WERI-Rb-1 (cell line): ENCODE measurements at regions not wholly inside any gene's neighbourhood (a gene's known extent, or its start where the extent isn't known, plus 50 kb on each side); places are given as distances from the start of the nearest gene placed in this dataset.

Source experiments
- DNase-seq: peaks from one replicate; pipeline ENCODE4 v3.0.0-alpha.2; 2020
- H3K27ac ChIP-seq: fragments of 250-450 bp; sonication (Bioruptor Pico); 2 replicates; pipeline ENCODE4 v1.5.1; 2020; ENCODE audit warnings: mild to moderate bottlenecking, moderate library complexity
- H3K27me3 ChIP-seq: fragments of 250-450 bp; sonication (Bioruptor Pico); 2 replicates; pipeline ENCODE4 v1.5.1; 2021; ENCODE audit warnings: mild to moderate bottlenecking, low read depth, moderate library complexity; ENCODE audit not compliant: insufficient read depth, severe bottlenecking
- H3K36me3 ChIP-seq: fragments of 250-450 bp; sonication (Bioruptor Pico); 2 replicates; pipeline ENCODE4 v1.5.1; 2020; ENCODE audit warnings: mild to moderate bottlenecking, moderate library complexity
- H3K4me3 ChIP-seq: 2 replicates; pipeline ENCODE4 v1.5.1; 2011; ENCODE audit warnings: low read depth, mild to moderate bottlenecking, control low read depth, low read length
- H3K9me3 ChIP-seq: fragments of 250-450 bp; sonication (Bioruptor Pico); 2 replicates; pipeline ENCODE4 v1.5.1; 2021; ENCODE audit warnings: mild to moderate bottlenecking, moderate library complexity; ENCODE audit not compliant: severe bottlenecking
- TF ChIP-seq, protein P1 (sequence below): IDR thresholded peaks from 2 replicates; pipeline ENCODE4 v1.5.1; 2011; ENCODE audit warnings: low read depth, mild to moderate bottlenecking, control low read depth, inconsistent platforms, low read length

DNA sequence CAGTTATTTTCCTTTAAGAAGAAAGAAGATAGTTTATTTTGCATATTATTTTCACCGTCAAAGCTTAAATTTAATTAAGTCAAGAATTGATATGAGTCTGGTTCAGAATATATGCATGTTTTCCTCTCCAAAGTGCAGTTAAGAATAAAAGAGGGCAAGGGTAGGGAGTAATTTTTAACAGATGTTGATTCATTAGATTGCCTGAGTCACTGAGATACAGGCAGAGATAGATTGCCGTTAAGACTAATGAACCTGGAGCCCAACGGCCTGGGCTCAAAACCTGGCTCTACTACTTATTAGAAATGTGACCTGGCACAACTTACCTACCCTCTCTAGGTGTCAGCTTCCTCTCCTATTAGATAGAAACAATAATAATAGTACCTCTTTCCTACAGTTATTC, 1037.4 kb upstream of the PABPC4L start:
- no peak for DNase-seq
- no peaks in the 10 kb centered on the region for H3K9me3 ChIP-seq
- no peak overlapping the region for H3K27ac ChIP-seq
- H3K36me3 ChIP-seq, result no peaks in the 10 kb centered on the region
- TF ChIP-seq, protein P1, sequence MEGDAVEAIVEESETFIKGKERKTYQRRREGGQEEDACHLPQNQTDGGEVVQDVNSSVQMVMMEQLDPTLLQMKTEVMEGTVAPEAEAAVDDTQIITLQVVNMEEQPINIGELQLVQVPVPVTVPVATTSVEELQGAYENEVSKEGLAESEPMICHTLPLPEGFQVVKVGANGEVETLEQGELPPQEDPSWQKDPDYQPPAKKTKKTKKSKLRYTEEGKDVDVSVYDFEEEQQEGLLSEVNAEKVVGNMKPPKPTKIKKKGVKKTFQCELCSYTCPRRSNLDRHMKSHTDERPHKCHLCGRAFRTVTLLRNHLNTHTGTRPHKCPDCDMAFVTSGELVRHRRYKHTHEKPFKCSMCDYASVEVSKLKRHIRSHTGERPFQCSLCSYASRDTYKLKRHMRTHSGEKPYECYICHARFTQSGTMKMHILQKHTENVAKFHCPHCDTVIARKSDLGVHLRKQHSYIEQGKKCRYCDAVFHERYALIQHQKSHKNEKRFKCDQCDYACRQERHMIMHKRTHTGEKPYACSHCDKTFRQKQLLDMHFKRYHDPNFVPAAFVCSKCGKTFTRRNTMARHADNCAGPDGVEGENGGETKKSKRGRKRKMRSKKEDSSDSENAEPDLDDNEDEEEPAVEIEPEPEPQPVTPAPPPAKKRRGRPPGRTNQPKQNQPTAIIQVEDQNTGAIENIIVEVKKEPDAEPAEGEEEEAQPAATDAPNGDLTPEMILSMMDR, result no peak
- H3K27me3 ChIP-seq, result no peaks in the 10 kb centered on the region
- H3K4me3 ChIP-seq, result no peak overlapping the region

DNA sequence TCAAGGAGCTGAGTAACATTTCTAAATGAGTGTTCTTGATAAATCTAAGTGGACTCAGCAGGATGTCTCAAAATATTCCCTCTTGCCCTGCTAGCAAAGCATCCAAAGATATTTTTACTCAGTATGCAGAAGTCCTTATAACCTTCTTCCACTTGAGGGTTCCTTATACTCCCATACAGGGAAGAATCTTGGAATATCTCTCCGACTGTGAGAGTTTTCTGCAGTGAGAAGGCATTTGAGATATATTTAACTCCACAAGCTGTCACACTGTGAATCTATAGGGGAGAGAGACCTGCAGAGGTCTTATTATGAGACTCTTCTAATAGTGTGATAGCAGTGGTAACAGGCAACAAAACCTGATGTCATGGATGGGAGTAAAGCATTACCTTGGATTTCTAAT, 1034.5 kb upstream of the PABPC4L start:
- no peak overlapping the region for H3K27ac ChIP-seq
- TF ChIP-seq, protein P1, result no peak
- no peaks in the 10 kb centered on the region for H3K36me3 ChIP-seq
- H3K9me3 ChIP-seq, result no peaks in the 10 kb centered on the region
- no peak for DNase-seq
- H3K27me3 ChIP-seq, result no peaks in the 10 kb centered on the region
- H3K4me3 ChIP-seq, result no peak overlapping the region

DNA sequence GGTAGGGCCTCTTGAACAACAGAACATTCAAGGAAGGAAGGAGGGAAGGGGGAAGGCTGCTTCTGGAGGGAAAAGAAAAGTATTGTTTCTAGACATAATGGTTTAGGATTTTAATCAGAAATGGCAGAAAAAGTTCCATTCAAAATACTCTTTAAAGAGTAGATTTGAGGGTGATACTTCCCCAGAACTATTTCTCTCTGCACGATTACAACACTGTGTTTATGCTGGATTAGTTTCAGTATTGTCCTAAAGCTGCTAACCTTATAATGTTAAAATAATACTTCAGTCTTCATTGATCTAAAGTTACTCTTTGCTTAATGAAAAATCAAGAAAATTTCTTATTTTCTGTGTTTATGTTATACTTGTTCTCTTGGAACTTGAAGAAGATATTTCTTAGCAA, 1026.3 kb upstream of the PABPC4L start:
- DNase-seq, result no peak
- no peaks in the 10 kb centered on the region for H3K27me3 ChIP-seq
- TF ChIP-seq, protein P1, result no peak
- H3K27ac ChIP-seq, result no peak overlapping the region
- H3K36me3 ChIP-seq, result no peaks in the 10 kb centered on the region
- no peak overlapping the region for H3K4me3 ChIP-seq
- no peaks in the 10 kb centered on the region for H3K9me3 ChIP-seq

GRCh38 chr4:135225551-135225950, 1024.0 kb upstream of the PABPC4L start:
- no peak for DNase-seq
- Histone ChIP-seq H3K27ac (no peak overlapping the region), H3K9me3 (no peaks in the 10 kb centered on the region), H3K27me3 (no peaks in the 10 kb centered on the region), H3K4me3 (no peak overlapping the region), H3K36me3 (no peaks in the 10 kb centered on the region)
- TF ChIP-seq, protein P1, result no peak

DNA sequence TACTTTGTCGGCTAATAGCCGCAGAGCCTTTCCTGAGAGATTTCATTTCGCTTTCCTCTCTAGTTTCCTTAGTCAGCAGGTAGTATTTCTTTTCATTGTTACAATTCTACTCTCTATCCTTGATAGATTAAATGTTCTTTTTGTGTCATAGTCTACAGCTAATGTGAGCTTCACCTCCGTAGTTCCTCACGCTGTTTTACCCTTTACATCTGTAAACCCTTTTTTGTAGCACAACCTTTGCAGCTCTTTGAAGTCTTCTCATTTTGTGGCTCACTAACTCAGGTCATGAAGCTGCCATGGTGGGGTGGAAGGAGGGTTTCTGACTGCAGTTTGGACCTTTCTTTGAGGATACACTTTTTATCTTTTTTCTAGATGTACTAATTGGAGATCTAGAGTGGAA, 1008.8 kb upstream of the PABPC4L start:
- TF ChIP-seq, protein P1, result no peak
- Histone ChIP-seq H3K4me3 (no peak overlapping the region), H3K27ac (no peak overlapping the region), H3K27me3 (no peaks in the 10 kb centered on the region), H3K36me3 (no peaks in the 10 kb centered on the region), H3K9me3 (no peaks in the 10 kb centered on the region)
- DNase-seq, result no peak

- no peak overlapping the region for H3K27ac ChIP-seq
- H3K36me3 ChIP-seq, result no peaks in the 10 kb centered on the region
- no peak for DNase-seq
- H3K9me3 ChIP-seq, result no peaks in the 10 kb centered on the region
- no peak overlapping the region for H3K4me3 ChIP-seq
- H3K27me3 ChIP-seq, result no peaks in the 10 kb centered on the region
- TF ChIP-seq, protein P1, result no peak
Observed at GRCh38 chr4:135207531-135207930, 1005.9 kb upstream of the PABPC4L start.
